ENCODE measurements at regions not wholly inside any gene's neighbourhood (a gene's known extent, or its start where the extent isn't known, plus 50 kb on each side); places are given as distances from the start of the nearest gene placed in this dataset.

- Histone ChIP-seq H3K27me3 (no peaks in the 10 kb centered on the region), H3K36me3 (no peaks in the 10 kb centered on the region), H3K27ac (no peak overlapping the region), H3K4me3 (no peak overlapping the region), H3K9me3 (ENCODE audit: low read depth) (no peaks in the 10 kb centered on the region), H3K4me1 (ENCODE audit: low read depth) (peaks cover 4% of the 10 kb centered on the region)
- DNase-seq (ENCODE audit: low read depth in 1 of 2, low spot score in 1 of 2): no peak
- no peak for TF ChIP-seq CTCF (IDR thresholded peaks at IDR 0.05; ENCODE audit: low read depth, low read length)
These were observed 416.6 kb downstream of the RAD51AP2 start for GRCh38 chr2:17101596-17101995.

- H3K36me3 ChIP-seq: no peaks in the 10 kb centered on the region
- no peaks in the 10 kb centered on the region for H3K9me3 ChIP-seq (ENCODE audit: low read depth)
- no peak overlapping the region for H3K27ac ChIP-seq
- peaks cover 4% of the 10 kb centered on the region for H3K4me1 ChIP-seq (ENCODE audit: low read depth)
- no peak for TF ChIP-seq CTCF (IDR thresholded peaks at IDR 0.05; ENCODE audit: low read depth, low read length)
- H3K4me3 ChIP-seq: no peak overlapping the region
- H3K27me3 ChIP-seq: no peaks in the 10 kb centered on the region
- DNase-seq (ENCODE audit: low read depth in 1 of 2, low spot score in 1 of 2): no peak
These were observed 417.1 kb downstream of the RAD51AP2 start for GRCh38 chr2:17101091-17101490.

- no peaks in the 10 kb centered on the region for H3K27me3 ChIP-seq
- H3K27ac ChIP-seq: no peak overlapping the region
- no peaks in the 10 kb centered on the region for H3K9me3 ChIP-seq (ENCODE audit: low read depth)
- DNase-seq (ENCODE audit: low read depth in 1 of 2, low spot score in 1 of 2): no peak
- H3K4me1 ChIP-seq (ENCODE audit: low read depth): no peaks in the 10 kb centered on the region
- H3K36me3 ChIP-seq: no peaks in the 10 kb centered on the region
- H3K4me3 ChIP-seq: no peak overlapping the region
- TF ChIP-seq CTCF (IDR thresholded peaks at IDR 0.05; ENCODE audit: low read depth, low read length): no peak
These were observed 422.9 kb downstream of the RAD51AP2 start for GRCh38 chr2:17095340-17095739.

- no peaks in the 10 kb centered on the region for H3K9me3 ChIP-seq (ENCODE audit: low read depth)
- DNase-seq (ENCODE audit: low read depth in 1 of 2, low spot score in 1 of 2): no peak
- TF ChIP-seq CTCF (IDR thresholded peaks at IDR 0.05; ENCODE audit: low read depth, low read length): no peak
These were observed 424.5 kb downstream of the RAD51AP2 start for GRCh38 chr2:17093712-17094111.

GRCh38 chr2:17086990-17087389, 421.4 kb upstream of the CYRIA start:
- no peak for DNase-seq (ENCODE audit: low read depth in 1 of 2, low spot score in 1 of 2)
- Histone ChIP-seq H3K4me3 (no peak overlapping the region), H3K36me3 (no peaks in the 10 kb centered on the region), H3K4me1 (ENCODE audit: low read depth) (peaks cover 19% of the 10 kb centered on the region), H3K27me3 (no peaks in the 10 kb centered on the region), H3K27ac (no peak overlapping the region), H3K9me3 (ENCODE audit: low read depth) (no peaks in the 10 kb centered on the region)
- TF ChIP-seq CTCF (IDR thresholded peaks at IDR 0.05; ENCODE audit: low read depth, low read length): no peak

More at GRCh38 chr2:17093712-17094111, 424.5 kb downstream of the RAD51AP2 start:
- no peaks in the 10 kb centered on the region for H3K4me1 ChIP-seq (ENCODE audit: low read depth)
- H3K27me3 ChIP-seq: no peaks in the 10 kb centered on the region
- H3K4me3 ChIP-seq: no peak overlapping the region
- no peak overlapping the region for H3K27ac ChIP-seq
- H3K36me3 ChIP-seq: no peaks in the 10 kb centered on the region

All from cardiac muscle cell (in vitro differentiated cells and primary cell).